GM13976 (cell line): ENCODE measurements at regions not wholly inside any gene's neighbourhood (a gene's known extent, or its start where the extent isn't known, plus 50 kb on each side); places are given as distances from the start of the nearest gene placed in this dataset.
"Not testable (repeated sequence)": the region's sequence is repeated elsewhere in the genome, so short reads cannot be mapped to it uniquely, and the experiment has no call there.

Source experiments
- DNase-seq: peaks from one replicate; pipeline ENCODE4 v3.0.0; 2012; ENCODE audit warnings: low spot score
- CTCF ChIP-seq: IDR thresholded peaks from 2 replicates; pipeline ENCODE4 v1.5.1; 2012; ENCODE audit warnings: borderline replicate concordance, mild to moderate bottlenecking; ENCODE audit not compliant: insufficient read depth; ENCODE audit errors: extremely low read depth, missing control alignments, control extremely low read depth
- in situ Hi-C: fragments of 300-500 bp; cut with MboI; formaldehyde crosslinking; loops from one replicate; pipeline ENCODE4 v1.12.0; 2022; ENCODE audit warnings: low sequenced_read_pairs, mixed read lengths, inconsistent platforms; ENCODE audit not compliant: unreplicated experiment

GRCh38 chr15:38631119-38632075, 66.8 kb upstream of the RASGRP1 start:
- no peak for TF ChIP-seq CTCF
- in situ Hi-C loops = no loop called here
- DNase-seq = no peak

- in situ Hi-C loops = no loop called here
- no peak for TF ChIP-seq CTCF
- DNase-seq = no peak
Measured at GRCh38 chr15:38635170-38635569, 70.6 kb upstream of the RASGRP1 start.

- in situ Hi-C loops = no loop called here
- DNase-seq = no peak
- TF ChIP-seq CTCF = no peak
Measured at GRCh38 chr15:38636597-38636996, 72.0 kb upstream of the RASGRP1 start.

GRCh38 chr15:38638126-38638525, 73.5 kb upstream of the RASGRP1 start:
- no peak for TF ChIP-seq CTCF
- in situ Hi-C loops = no loop called here
- DNase-seq = no peak

- in situ Hi-C loops = no loop called here
- DNase-seq = no peak
Measured at GRCh38 chr15:38638811-38639210, 74.2 kb upstream of the RASGRP1 start.

GRCh38 chr15:38642689-38643270, 78.2 kb upstream of the RASGRP1 start:
- in situ Hi-C loops = no loop called here
- no peak for DNase-seq
- no peak for TF ChIP-seq CTCF

More at GRCh38 chr15:38638811-38639210, 74.2 kb upstream of the RASGRP1 start:
- no peak for TF ChIP-seq CTCF

GRCh38 chr15:38644353-38644752, 79.7 kb upstream of the RASGRP1 start:
- DNase-seq, in situ Hi-C loops: not testable (repeated sequence)
